GM19035 (cell line): ENCODE measurements at regions not wholly inside any gene's neighbourhood (a gene's known extent, or its start where the extent isn't known, plus 50 kb on each side); places are given as distances from the start of the nearest gene placed in this dataset.

Experiments used
- ATAC-seq: cut with Tn5 transposase; IDR thresholded peaks from one replicate; pipeline ENCODE4 v1.9.1; 2021; ENCODE audit not compliant: unreplicated experiment

DNA sequence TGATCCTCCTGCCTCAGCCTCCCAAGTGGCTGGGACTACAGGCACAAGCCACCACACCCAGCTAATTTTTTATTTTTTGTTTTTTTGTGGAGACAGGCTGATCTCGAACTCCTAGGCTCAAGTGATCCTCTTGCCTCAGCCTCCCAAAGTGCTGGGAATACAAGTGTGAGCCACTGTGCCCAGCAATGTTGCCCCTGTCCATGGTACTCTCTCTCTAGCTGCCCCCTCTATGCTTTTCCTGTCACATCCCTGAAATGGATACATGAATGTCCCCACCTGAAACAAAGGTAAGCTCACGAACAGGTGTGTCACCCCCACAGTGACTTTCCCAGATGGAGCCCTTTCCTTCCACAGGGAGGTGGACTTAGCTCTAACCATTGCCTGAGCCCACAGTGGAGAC is 141.1 kb upstream of the MGMT start:
- no peak for ATAC-seq

DNA sequence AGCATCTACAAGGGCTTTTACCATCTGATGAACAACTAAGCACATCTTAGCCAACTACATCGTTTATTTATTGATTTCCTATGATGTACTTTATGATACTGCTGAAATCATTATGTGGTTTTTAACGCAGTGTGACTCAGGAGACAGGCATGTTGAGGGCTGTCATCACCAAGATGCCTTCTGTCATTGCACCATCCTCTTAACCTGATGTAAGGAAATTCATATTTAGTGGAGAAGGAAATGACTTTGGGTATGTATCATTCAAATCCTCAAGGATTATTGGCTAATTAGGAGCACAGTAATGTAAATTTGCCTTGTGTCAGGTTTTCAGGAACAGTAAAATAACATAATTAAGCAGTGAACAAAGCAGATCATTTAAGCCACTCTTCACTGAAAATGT is 138.5 kb upstream of the MGMT start:
- no peak for ATAC-seq

DNA sequence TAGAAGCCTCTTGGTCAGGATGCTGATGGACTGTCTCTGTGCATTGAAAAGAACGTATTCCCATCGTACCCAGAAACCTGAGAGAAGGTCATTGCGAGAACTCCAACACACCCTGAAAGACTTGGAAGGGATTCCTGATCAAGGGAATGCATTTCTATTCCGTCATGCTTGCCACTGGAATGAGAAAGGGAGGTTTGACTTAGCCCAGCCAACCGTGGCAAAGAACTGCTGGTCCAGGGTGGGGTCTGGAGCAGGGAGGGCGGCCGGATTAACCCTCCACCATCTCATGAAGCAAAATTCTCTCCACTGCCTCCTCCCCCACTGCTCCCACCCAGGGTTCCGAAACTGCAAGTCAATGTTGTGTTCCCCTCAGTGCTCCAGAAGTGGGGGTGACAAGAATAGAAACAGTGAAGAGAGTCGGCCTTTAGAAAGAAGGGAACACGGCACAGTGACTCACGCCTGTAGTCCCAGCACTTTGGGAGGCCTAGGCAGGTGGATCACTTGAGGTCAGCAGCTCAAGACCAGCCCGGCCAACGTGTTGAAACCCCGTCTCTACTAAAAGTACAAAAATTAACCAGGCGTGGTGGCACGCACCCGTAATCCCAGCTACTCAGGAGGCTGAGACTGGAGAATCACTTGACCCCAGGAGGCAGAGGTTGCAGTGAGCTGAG is 137.5 kb upstream of the MGMT start:
- no peak for ATAC-seq

DNA sequence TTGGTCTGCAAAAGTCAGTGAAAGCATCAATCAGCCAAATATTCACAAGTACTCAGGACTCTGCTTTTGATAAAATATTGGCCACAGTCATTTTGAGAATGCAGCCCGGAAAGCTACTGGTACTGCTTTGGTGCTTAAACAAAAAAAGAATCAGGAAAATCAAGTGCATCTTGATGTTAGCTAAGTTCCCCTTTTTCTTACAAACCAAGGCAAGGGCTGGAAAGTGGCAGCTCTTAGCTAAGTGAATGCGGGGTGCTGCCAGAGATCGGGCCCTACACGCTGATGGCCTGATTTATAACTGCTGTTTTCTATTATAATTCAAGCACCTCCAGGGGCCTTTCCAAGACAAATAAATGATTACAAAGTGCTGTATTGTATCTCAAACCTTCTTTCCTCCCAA is 136.8 kb upstream of the MGMT start:
- ATAC-seq: no peak

- no peak for ATAC-seq
These were observed 135.7 kb upstream of the MGMT start for GRCh38 chr10:129331207-129331838.

- ATAC-seq: no peak
These were observed 135.2 kb upstream of the MGMT start for GRCh38 chr10:129331839-129332220.

DNA sequence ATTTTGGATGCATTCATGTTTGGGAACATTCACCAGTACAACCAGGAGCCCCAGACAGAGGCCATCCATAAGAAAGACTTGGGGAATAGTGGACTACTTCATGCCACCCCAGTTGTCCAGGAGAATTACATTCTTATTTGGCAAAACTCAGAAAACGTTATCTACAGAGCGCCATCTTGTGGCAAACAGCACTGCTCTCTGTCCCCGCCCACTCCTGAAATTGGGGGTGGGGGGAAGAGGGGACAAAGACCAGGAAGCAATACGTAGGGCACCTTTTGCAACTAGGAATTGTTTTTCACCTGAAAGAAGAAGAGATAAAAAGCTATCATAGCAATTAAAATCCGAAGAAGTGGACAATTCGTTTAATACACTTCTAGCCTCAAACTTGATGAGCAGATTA is 134.6 kb upstream of the MGMT start:
- no peak for ATAC-seq

- ATAC-seq: no peak
These were observed 133.3 kb upstream of the MGMT start for GRCh38 chr10:129333706-129334105.

DNA sequence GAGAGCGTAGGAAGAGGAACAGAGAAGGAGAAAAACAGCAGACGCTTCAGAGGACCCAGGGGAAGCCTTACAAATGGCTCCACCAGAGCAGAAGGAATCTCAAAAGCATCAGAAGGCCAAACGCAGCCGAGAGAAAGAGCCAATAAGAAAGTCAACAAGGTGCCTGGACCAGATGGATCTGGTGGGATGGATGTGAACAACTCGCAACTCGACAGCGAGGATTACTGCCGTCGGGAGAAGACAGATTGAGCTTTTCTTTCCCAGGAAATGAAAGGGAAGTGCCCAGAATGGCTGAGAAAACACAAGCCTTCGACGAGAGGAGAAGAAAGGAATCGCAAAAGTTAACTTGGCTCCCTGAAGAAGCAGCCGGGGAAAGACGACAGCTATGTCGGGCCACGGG is 132.8 kb upstream of the MGMT start:
- no peak for ATAC-seq

- ATAC-seq: no peak
These were observed 131.6 kb upstream of the MGMT start for GRCh38 chr10:129335396-129335795.

DNA sequence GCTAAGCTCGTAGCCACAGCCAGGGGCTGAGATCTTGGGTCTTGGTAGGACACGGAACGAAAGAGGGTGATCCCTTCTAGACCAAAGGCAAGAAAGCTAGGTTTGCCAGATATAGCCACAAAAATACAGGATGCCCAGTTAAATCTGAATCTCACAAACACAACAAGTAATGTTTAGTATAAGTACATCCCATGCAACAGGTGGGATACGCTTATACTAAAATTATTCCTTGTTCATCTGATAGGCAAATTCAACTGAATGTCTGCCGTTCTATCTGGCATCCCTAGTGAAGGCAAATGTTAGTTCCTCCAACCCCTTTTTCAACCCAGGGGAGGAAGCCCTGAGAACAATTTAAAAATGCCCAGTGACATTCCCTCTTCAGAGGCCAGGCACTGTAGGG is 131.1 kb upstream of the MGMT start:
- ATAC-seq: no peak

GRCh38 chr10:129339191-129339590 is 127.8 kb upstream of the MGMT start:
- no peak for ATAC-seq

DNA sequence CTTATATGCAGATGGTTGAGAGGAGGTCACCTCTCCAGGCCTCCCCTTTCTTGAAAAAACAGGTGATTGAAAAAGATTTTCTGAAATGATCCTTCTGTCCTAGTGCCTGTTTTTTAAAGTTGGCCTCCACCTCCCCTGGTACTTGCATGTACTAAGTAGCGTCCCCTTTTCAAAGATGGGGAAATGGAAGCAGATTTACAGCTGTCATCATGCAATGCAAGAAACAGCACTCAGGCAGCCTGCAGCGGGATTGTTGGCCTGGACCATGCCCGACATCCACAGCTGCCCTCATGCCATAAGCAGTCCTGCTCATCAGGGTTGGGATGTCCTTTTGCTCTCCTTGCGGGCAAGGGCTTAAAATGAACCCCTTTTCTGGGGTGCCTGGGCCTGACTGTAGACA is 127.2 kb upstream of the MGMT start:
- ATAC-seq: no peak

GRCh38 chr10:129341087-129341486 is 126.0 kb upstream of the MGMT start:
- no peak for ATAC-seq

- ATAC-seq: no peak
These were observed 124.7 kb upstream of the MGMT start for GRCh38 chr10:129342385-129342784.

GRCh38 chr10:129343141-129343540 is 123.9 kb upstream of the MGMT start:
- ATAC-seq: no peak

GRCh38 chr10:129344103-129344502 is 122.9 kb upstream of the MGMT start:
- no peak for ATAC-seq

GRCh38 chr10:129344731-129345355 is 122.2 kb upstream of the MGMT start:
- ATAC-seq: no peak

GRCh38 chr10:129345763-129346162 is 121.3 kb upstream of the MGMT start:
- no peak for ATAC-seq

- no peak for ATAC-seq
These were observed 116.4 kb upstream of the MGMT start for GRCh38 chr10:129350690-129351089.

GRCh38 chr10:129353101-129353500 is 113.9 kb upstream of the MGMT start:
- no peak for ATAC-seq

GRCh38 chr10:129360046-129360445 is 107.0 kb upstream of the MGMT start:
- no peak for ATAC-seq
